OCI-LY3 (cell line): ENCODE measurements at regions not wholly inside any gene's neighbourhood (a gene's known extent, or its start where the extent isn't known, plus 50 kb on each side); places are given as distances from the start of the nearest gene placed in this dataset.

Source experiments
- CTCF ChIP-seq: fragments of 200-600, 300-600 bp; sonication (generic); IDR thresholded peaks from 2 replicates; pipeline ENCODE4 v1.5.1; 2014; ENCODE audit warnings: antibody characterized with exemption, low read length, low read depth
- EZH2phosphoT487 ChIP-seq: fragments of 200-600 bp; shearing (Covaris generic); IDR thresholded peaks from 2 replicates; pipeline ENCODE4 v1.6.1; 2018; ENCODE audit warnings: antibody characterized with exemption, mixed run types, low read depth

- TF ChIP-seq CTCF: no peak
- no peak for TF ChIP-seq EZH2phosphoT487
Observed at GRCh38 chr10:18795549-18795948, 136.3 kb downstream of the ARL5B start.
